ENCODE measurements at regions not wholly inside any gene's neighbourhood (a gene's known extent, or its start where the extent isn't known, plus 50 kb on each side); places are given as distances from the start of the nearest gene placed in this dataset.

GRCh38 chr6:137545073-137545472 lies 50.9 kb upstream of the OLIG3 start:
- no peak for TF ChIP-seq CTCF (IDR thresholded peaks at IDR 0.05)

DNA sequence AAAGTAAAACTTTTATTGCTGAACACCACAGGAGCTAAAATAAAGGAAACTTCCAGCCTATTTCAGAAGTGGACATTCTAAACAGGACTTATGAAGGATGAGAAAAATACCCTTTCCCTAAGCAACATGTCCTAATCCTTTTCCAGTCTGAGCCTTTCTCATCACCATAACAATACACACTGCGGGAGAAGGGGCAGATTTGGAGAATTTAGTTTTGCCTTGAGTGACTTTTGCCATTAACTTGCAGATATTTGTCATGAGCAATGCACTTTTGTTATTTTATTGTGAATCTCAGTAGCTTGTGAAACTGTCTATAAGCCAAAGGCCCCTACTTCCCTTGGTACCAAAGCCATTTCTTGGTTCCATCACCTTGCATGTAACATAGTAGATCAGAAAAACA lies 53.0 kb upstream of the OLIG3 start:
- TF ChIP-seq CTCF (IDR thresholded peaks at IDR 0.05): no peak

- TF ChIP-seq CTCF (IDR thresholded peaks at IDR 0.05): no peak
Observed at GRCh38 chr6:137547601-137548000, 53.4 kb upstream of the OLIG3 start.

GRCh38 chr6:137549106-137549505 lies 54.9 kb upstream of the OLIG3 start:
- no peak for TF ChIP-seq CTCF (IDR thresholded peaks at IDR 0.05)

- no peak for TF ChIP-seq CTCF (IDR thresholded peaks at IDR 0.05)
Observed at GRCh38 chr6:137550535-137550934, 56.3 kb upstream of the OLIG3 start.

DNA sequence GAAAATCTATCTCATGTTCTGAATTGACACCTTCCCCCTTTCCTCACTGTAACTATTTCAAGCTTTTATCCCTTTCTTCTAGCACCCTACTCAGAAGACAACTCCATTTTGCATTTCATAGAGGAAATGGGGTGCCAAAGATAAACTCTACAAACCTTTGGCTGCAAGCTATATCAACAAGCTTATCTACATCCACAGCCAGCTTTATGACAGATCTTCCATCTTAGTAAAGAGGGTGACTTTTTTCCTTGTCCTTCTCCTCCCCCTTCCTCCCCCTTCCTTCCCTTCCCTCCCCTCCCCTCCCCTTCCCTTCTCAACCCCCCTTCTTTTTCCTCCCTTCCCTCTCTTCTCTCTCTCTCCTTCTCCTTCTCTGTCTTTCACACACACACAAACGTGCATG lies 58.0 kb upstream of the OLIG3 start:
- no peak for TF ChIP-seq CTCF (IDR thresholded peaks at IDR 0.05)

- no peak for TF ChIP-seq CTCF (IDR thresholded peaks at IDR 0.05)
Observed at GRCh38 chr6:137552809-137553208, 58.6 kb upstream of the OLIG3 start.

DNA sequence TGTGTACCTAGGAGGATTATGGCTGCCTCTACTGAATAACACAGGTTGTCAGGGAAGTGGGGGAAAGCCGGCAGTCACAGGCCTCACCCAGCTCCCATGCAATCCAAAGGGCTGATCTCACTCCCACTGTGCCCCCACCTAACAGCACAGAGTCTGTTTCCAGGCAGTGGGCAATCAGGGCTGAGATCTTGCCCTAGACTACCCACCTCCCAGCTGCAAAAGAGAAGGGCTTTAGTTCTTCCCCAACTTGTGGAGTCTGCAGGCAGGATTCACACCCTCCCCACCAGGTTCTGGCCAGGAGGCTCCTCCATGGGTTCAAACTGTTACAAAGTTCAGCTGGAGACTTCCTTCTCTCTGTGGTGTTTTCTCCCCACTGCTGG lies 66.0 kb upstream of the OLIG3 start:
- no peak for TF ChIP-seq CTCF (IDR thresholded peaks at IDR 0.05)
